ENCODE measurements at regions not wholly inside any gene's neighbourhood (a gene's known extent, or its start where the extent isn't known, plus 50 kb on each side); places are given as distances from the start of the nearest gene placed in this dataset.

DNA sequence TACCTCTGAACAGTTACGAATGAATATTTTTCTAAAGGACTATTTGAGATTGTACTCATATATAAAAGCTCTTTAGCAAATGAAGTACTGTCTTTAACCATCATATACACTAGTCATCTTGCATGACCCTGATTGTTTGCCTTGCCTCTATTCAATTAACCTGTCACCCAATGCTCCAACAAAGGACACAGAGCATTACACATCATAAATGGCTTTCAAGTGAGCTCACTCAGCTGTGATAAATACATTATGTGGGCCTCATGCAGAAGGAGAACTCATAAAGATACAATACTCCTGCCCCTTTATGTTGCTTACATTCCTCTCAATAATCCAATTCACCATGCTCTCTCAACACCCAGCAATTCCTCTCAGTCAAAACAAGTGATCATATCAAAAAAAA lies 993.0 kb upstream of the PRMT6 start:
- no peak for ATAC-seq
- in situ Hi-C loops (cut with HindIII; ENCODE audit: low pct_unique_long_range_greater_than_20kb, low sequenced_read_pairs) (no loop called here), intact Hi-C loops (cut with micrococcal nuclease; ENCODE audit: unreplicated experiment) (no loop called here)
- H3K27ac ChIP-seq (ENCODE audit: low read length) = no peak overlapping the region
- H3K4me1 ChIP-seq (ENCODE audit: control insufficient read depth, insufficient read depth, low read length) = no peaks in the 10 kb centered on the region
- no peaks in the 10 kb centered on the region for H3K27me3 ChIP-seq (ENCODE audit: control insufficient read depth, insufficient read depth, low read length)
- no peak overlapping the region for H3K4me3 ChIP-seq (ENCODE audit: low read depth in 2 of 2, low read length in 2 of 2)
- DNase-seq (ENCODE audit: low read depth, low spot score) = no peak
- ChIA-PET POLR2A (no interaction called here), CTCF (no interaction called here)
- BruUV-seq (replicated peaks) = no TSS peak
- H3K36me3 ChIP-seq (ENCODE audit: control insufficient read depth, insufficient read depth, low read length) = no peaks in the 10 kb centered on the region
- no peaks in the 10 kb centered on the region for H3K9me3 ChIP-seq (ENCODE audit: control insufficient read depth, insufficient read depth, low read depth, low read length)
- TF ChIP-seq, protein P1, sequence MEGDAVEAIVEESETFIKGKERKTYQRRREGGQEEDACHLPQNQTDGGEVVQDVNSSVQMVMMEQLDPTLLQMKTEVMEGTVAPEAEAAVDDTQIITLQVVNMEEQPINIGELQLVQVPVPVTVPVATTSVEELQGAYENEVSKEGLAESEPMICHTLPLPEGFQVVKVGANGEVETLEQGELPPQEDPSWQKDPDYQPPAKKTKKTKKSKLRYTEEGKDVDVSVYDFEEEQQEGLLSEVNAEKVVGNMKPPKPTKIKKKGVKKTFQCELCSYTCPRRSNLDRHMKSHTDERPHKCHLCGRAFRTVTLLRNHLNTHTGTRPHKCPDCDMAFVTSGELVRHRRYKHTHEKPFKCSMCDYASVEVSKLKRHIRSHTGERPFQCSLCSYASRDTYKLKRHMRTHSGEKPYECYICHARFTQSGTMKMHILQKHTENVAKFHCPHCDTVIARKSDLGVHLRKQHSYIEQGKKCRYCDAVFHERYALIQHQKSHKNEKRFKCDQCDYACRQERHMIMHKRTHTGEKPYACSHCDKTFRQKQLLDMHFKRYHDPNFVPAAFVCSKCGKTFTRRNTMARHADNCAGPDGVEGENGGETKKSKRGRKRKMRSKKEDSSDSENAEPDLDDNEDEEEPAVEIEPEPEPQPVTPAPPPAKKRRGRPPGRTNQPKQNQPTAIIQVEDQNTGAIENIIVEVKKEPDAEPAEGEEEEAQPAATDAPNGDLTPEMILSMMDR (IDR thresholded peaks at IDR 0.05) = no peak
- TF ChIP-seq POLR2AphosphoS5 (IDR thresholded peaks at IDR 0.05; ENCODE audit: low read depth, low read length) = no peak
- no peak for TF ChIP-seq TCF7L2 (IDR thresholded peaks at IDR 0.05; ENCODE audit: low read depth, low read length)
- no peak for TF ChIP-seq SIN3A (IDR thresholded peaks at IDR 0.05; ENCODE audit: borderline replicate concordance, insufficient read depth, low read depth, low read length)
- TF ChIP-seq, protein P2, sequence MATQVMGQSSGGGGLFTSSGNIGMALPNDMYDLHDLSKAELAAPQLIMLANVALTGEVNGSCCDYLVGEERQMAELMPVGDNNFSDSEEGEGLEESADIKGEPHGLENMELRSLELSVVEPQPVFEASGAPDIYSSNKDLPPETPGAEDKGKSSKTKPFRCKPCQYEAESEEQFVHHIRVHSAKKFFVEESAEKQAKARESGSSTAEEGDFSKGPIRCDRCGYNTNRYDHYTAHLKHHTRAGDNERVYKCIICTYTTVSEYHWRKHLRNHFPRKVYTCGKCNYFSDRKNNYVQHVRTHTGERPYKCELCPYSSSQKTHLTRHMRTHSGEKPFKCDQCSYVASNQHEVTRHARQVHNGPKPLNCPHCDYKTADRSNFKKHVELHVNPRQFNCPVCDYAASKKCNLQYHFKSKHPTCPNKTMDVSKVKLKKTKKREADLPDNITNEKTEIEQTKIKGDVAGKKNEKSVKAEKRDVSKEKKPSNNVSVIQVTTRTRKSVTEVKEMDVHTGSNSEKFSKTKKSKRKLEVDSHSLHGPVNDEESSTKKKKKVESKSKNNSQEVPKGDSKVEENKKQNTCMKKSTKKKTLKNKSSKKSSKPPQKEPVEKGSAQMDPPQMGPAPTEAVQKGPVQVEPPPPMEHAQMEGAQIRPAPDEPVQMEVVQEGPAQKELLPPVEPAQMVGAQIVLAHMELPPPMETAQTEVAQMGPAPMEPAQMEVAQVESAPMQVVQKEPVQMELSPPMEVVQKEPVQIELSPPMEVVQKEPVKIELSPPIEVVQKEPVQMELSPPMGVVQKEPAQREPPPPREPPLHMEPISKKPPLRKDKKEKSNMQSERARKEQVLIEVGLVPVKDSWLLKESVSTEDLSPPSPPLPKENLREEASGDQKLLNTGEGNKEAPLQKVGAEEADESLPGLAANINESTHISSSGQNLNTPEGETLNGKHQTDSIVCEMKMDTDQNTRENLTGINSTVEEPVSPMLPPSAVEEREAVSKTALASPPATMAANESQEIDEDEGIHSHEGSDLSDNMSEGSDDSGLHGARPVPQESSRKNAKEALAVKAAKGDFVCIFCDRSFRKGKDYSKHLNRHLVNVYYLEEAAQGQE (IDR thresholded peaks at IDR 0.05; ENCODE audit: insufficient read depth in 1 of 2, low read depth in 2 of 2, low read length in 1 of 2) = no peak

DNA sequence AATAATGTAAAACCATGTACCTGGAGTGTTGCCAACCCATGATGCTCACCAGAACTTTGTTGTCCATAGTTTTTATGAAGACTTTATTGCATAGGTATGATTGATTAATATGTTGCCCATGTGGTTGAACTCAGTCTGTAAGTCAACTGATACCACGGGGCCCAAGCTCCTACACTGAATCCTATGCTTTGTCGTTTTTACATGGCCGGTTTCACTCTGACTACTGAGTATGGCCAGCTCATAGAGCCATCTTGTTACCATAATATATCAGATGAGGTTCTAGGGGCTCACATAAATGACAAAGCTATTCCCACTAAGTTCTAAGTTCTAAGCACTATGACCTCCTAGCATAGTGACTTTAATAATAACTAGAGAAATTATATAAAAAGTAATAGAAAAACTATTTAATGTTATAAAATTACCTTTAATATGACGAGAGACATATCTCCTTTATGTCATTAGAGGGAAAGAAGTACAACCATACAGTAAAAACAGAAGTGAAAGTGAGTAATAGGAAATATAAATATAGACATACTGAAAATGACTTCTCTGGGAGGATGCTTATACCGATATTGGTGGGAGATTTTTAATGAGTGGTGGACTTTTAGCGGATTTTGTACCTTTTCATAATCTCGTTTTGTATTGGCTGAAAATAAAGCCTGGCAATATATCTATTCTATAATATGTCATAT lies 983.4 kb upstream of the PRMT6 start:
- CTCF ChIA-PET = no interaction called here
- POLR2A ChIA-PET = no interaction called here
- Histone ChIP-seq H3K27ac (ENCODE audit: low read length) (no peak overlapping the region), H3K27me3 (ENCODE audit: control insufficient read depth, insufficient read depth, low read length) (no peaks in the 10 kb centered on the region), H3K4me1 (ENCODE audit: control insufficient read depth, insufficient read depth, low read length) (no peaks in the 10 kb centered on the region), H3K36me3 (ENCODE audit: control insufficient read depth, insufficient read depth, low read length) (no peaks in the 10 kb centered on the region), H3K4me3 (ENCODE audit: low read depth in 2 of 2, low read length in 2 of 2) (no peak overlapping the region), H3K9me3 (ENCODE audit: control insufficient read depth, insufficient read depth, low read depth, low read length) (no peaks in the 10 kb centered on the region)
- ATAC-seq = no peak
- no TSS peak for BruUV-seq (replicated peaks)
- intact Hi-C loops (cut with micrococcal nuclease; ENCODE audit: unreplicated experiment) (no loop called here), in situ Hi-C loops (cut with HindIII; ENCODE audit: low pct_unique_long_range_greater_than_20kb, low sequenced_read_pairs) (no loop called here)
- no peak for DNase-seq (ENCODE audit: low read depth, low spot score)
- TF ChIP-seq, protein P1 (IDR thresholded peaks at IDR 0.05) = no peak
- TF ChIP-seq, protein P2 (IDR thresholded peaks at IDR 0.05; ENCODE audit: insufficient read depth in 1 of 2, low read depth in 2 of 2, low read length in 1 of 2) = no peak
- TF ChIP-seq SIN3A (IDR thresholded peaks at IDR 0.05; ENCODE audit: borderline replicate concordance, insufficient read depth, low read depth, low read length) (no peak), POLR2AphosphoS5 (IDR thresholded peaks at IDR 0.05; ENCODE audit: low read depth, low read length) (no peak), TCF7L2 (IDR thresholded peaks at IDR 0.05; ENCODE audit: low read depth, low read length) (no peak)

Measured in Panc1 (cell line).